ENCODE measurements at regions not wholly inside any gene's neighbourhood (a gene's known extent, or its start where the extent isn't known, plus 50 kb on each side); places are given as distances from the start of the nearest gene placed in this dataset.

- TF ChIP-seq CTCF (IDR thresholded peaks at IDR 0.05), result no peak
- TF ChIP-seq POLR2A (IDR thresholded peaks at IDR 0.05), result no peak
These were observed 136.4 kb upstream of the TAC1 start for GRCh38 chr7:97595439-97595838.

Measured in Peyer's patch (tissue), 4 donors.